Coronary artery (tissue), 2 donors: ENCODE measurements at regions not wholly inside any gene's neighbourhood (a gene's known extent, or its start where the extent isn't known, plus 50 kb on each side); places are given as distances from the start of the nearest gene placed in this dataset.

Experiments
- DNase-seq: peaks from one replicate; pipeline ENCODE4 v3.0.0-alpha.2; 2017; ENCODE audit warnings: low spot score
- H3K27ac ChIP-seq, 2 donors: fragments of 200-600 bp; sonication (generic); one replicate each; pipeline ENCODE4 v1.5.1; 2016 to 2019
- H3K4me3 ChIP-seq: fragments of 200-600 bp; sonication (generic); 2 replicates; pipeline ENCODE4 v1.5.1; 2016; ENCODE audit warnings: mild to moderate bottlenecking, moderate library complexity
- TF ChIP-seq, protein P1 (sequence below): fragments of 200-600 bp; sonication (generic); IDR thresholded peaks from one replicate; pipeline ENCODE4 v1.5.1; 2019; ENCODE audit warnings: antibody characterized with exemption

DNA sequence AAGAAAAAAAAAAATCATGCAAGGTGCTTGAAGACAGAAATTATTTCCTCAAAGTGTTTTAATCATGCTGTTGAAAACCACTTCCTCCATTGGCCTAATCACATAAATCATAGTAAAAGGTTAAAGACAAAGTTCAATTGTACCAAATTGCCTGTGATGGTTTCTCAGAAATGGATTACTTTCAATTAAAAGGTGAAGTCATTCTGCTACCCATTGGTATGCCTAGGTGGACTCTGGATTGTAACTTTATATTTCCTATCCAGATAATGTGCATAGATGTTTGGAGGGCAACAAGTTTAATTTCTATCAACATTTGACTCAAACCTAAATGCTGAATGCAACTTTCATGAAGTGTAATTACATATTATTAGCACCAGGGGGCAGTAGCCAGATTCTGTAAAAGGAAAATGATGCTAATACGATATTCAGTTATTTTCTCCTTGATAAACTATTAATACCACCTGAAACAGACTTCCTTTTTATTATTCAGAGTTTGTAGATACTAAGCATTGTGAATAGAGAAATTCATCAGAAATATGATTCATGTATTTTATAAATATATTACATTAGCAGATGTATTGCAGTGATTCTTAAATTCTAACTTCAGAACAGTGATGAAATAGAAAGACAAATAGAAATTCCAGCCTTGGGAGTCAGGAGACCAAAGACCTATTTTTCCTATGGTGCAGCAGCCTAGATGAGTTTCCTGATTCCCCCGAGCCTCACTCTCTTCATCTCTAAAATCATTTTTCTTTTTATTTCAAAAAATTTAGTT lies 148.2 kb downstream of the CAAP1 start:
- DNase-seq: no peak
- TF ChIP-seq, protein P1, sequence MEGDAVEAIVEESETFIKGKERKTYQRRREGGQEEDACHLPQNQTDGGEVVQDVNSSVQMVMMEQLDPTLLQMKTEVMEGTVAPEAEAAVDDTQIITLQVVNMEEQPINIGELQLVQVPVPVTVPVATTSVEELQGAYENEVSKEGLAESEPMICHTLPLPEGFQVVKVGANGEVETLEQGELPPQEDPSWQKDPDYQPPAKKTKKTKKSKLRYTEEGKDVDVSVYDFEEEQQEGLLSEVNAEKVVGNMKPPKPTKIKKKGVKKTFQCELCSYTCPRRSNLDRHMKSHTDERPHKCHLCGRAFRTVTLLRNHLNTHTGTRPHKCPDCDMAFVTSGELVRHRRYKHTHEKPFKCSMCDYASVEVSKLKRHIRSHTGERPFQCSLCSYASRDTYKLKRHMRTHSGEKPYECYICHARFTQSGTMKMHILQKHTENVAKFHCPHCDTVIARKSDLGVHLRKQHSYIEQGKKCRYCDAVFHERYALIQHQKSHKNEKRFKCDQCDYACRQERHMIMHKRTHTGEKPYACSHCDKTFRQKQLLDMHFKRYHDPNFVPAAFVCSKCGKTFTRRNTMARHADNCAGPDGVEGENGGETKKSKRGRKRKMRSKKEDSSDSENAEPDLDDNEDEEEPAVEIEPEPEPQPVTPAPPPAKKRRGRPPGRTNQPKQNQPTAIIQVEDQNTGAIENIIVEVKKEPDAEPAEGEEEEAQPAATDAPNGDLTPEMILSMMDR: peak; percentile 51
- H3K4me3 ChIP-seq: no peak overlapping the region
- no peak overlapping the region for H3K27ac ChIP-seq

DNA sequence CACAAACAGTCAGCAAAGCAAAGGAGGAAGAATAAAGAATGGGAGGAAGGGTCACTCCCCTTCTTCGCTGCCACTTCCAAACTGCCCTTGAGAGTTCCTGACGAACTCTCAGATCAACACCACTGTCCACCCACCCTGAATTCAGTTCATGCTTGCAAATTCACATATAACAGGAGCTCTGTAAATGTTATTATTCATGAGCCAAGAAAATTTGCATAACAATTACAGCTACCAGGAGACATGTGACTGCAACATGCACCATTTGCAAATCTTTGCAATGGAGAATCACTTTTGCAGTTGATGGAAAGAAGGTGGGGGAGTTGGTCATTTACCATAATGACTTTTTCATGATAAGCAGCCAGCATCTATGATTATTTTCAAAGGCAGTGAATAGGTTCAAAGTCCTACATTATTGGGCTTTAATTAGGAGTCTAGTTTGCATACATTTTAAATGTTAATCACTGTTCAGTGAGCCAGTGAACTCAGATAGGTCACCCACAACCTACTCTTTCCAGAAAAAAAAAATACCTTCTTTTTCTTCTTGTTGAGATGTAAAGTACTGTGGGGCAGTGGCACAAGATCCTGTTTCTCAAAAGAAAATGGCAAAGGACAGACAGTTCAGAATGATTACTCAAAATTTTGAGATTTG lies 149.7 kb downstream of the CAAP1 start:
- TF ChIP-seq, protein P1: no peak
- no peak overlapping the region for H3K4me3 ChIP-seq

DNA sequence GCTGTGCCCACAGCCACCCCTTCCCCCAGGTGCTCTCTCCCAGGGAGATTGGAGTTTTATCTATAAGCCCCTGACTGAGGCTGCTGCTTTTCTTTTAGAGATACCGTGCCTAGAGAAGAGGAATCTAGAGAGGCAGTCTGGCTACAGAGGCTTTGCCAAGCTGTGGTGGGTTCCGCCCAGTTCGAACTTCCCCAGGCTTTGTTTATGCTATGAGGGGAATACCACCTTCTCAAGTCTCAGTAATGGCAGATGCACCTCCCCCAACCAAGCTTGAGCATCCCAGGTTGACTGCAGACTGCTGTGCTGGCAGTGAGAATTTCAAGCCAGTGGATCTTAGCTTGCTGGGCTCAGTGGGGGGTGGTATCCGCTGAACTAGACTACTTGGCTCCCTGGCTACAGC lies 157.4 kb downstream of the CAAP1 start:
- H3K4me3 ChIP-seq: no peak overlapping the region
- TF ChIP-seq, protein P1: no peak
- H3K27ac ChIP-seq: no peak overlapping the region
- DNase-seq: no peak

More for the DNA sequence above, 149.7 kb downstream of the CAAP1 start:
- no peak for DNase-seq
- no peak overlapping the region for H3K27ac ChIP-seq

DNA sequence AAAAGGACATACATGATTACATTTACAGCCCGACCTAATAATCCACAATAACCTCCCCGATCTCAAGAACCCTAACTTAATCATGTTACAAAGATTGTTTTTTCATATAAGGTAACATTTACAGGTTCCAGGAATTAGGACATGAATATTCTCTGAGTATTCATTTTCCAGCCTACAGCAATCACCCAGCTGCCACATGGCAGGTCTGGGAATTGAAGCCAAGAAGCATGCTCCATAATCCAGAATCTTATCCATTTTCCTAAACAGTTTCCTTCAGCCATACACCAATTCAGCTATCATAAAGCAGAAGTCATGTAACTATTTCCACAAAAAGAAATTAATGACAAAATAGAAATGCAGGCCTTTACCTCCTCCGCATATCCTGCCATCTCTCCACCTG lies 163.4 kb downstream of the CAAP1 start:
- H3K4me3 ChIP-seq: no peak overlapping the region
- DNase-seq: no peak
- TF ChIP-seq, protein P1: no peak
- H3K27ac ChIP-seq: no peak overlapping the region

DNA sequence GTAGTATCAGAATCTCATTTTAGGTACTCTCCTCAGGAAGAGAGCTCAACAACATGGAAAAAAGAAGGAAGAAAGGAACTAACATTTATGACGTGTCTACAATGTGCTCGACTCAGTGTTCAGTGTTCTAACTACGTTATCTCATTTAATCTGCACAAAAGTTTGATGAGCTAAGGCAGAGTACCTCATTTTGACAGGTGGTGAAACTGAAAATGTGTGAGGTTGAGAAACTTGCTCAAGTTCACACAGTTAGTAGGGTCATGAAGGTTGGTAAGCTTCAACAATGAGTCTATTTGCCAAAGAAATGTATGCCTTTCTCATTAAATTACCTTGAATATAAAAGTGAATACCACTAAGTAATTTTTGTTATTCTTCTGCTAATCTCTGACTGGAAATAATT lies 165.1 kb downstream of the CAAP1 start:
- no peak overlapping the region for H3K27ac ChIP-seq
- no peak overlapping the region for H3K4me3 ChIP-seq
- TF ChIP-seq, protein P1: no peak
- DNase-seq: no peak

DNA sequence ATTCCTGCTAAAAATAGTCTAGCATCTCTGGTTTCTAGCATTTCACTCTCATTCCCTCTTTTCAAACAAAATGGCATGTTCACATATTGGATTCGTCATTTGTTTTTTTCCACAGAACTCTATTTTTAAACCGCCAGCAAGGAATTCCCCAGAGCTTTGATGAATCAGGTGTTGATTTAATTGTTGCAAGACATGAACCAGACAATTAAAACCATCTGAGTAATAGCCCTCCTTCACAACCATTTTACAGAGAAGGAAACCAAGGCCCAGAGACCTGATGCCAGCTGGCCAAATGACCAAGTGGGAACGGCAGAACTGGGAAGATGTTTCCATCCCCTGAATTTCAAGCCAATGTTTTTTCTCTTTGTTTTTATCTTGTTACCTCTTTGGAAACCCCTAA lies 167.0 kb downstream of the CAAP1 start:
- H3K27ac ChIP-seq: no peak overlapping the region
- no peak overlapping the region for H3K4me3 ChIP-seq
- DNase-seq: no peak
- TF ChIP-seq, protein P1: no peak

DNA sequence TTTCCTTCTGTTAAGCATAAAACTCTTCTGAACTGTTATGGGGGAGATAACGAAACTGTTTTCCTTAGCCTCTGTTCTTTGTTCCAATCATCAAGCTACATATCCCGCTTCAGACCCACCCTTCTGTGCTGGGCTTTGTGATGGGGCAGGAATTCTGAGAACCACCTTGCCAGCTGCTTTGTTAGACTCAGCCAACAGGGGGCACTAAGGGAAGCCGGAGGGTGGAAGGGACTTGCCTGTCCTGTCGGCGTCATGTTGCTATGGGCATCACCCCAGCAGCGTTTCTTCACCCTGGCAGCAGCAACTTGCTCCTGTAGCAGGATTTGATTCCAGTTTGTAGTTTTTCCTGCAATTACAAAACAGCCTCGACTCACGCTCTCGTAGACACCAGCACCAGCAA lies 169.1 kb downstream of the CAAP1 start:
- TF ChIP-seq, protein P1: no peak
- DNase-seq: no peak
- Histone ChIP-seq H3K27ac (no peak overlapping the region), H3K4me3 (no peak overlapping the region)
